ENCODE measurements at regions not wholly inside any gene's neighbourhood (a gene's known extent, or its start where the extent isn't known, plus 50 kb on each side); places are given as distances from the start of the nearest gene placed in this dataset.

DNA sequence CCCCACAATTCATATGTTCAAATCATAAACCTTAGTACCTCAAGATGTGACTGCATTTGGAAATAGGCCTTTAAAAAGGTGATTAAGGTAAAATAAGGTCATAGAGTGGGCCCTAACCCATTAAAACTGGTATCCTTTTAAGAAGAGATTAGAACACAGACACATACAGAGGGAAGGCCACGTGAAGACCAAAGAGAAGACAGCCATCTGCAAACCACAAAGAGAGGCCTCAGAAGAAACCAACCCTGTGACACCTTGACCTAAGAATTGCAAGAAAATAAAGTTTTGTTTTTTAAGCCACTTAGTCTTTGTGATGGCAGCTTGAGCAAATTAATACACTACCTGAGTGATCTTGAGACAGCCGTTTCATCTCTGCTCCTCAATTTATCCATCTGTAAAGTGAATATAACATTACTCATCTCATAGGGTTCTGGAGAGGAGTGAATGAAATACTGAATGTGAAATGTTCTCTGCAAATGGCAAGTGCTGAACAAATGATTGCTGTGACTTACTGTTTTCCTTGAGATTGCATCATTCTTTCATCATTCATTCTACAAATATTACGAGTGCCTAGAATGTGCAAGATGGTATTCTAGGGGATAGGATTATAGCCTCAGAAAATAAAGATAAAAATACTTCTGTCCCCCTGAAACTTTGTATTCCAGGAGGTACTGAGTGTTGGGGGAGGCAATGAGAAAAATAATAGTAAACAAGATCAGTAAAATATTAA lies 222.0 kb upstream of the CDH13 start:
- no peak for DNase-seq

DNA sequence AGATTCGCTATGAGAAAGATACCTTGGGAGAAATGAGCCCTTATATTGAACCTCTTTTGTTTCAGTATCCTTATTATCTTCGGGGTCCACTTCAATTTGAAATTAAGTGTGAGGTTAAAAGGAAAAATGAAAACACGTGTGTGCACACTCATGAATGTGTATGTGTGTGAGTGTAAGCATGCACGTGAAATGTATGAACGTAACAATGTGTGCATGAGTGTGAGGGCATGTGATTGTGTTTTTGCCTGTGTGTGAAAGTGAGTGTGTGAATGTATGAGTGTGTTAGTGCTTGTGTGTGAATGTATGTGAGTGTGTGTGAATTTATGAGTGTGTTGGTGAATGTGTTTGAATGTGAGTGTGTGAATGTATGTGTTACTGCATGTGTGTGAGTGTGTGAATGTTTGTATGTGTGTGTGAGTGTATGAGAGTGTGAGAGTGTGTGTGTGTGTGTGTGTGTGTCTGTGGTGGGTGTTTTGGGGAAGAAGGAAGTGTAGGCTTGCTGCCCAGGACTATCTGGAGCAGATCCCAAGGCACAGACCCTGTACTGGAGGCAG lies 224.0 kb upstream of the CDH13 start:
- no peak for DNase-seq

DNA sequence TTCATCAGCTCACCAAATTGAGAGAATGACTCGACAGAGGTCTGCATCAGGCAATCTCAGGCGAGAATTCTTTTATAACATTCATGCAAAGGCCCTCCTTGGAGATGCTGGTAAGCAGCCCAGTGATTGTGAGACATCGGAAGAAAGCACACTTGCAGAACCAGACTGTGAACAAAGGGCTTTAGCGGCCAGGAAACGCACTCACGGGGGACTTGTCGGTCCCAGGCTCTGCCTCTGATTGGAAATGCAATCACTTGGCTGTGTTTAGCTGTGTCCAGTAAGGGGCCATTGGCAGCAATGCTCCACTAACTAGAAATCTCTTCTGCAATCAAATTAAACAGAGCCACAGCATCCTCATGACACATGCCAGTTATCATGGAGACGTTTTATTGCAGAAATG lies 226.7 kb upstream of the CDH13 start:
- no peak for DNase-seq

DNA sequence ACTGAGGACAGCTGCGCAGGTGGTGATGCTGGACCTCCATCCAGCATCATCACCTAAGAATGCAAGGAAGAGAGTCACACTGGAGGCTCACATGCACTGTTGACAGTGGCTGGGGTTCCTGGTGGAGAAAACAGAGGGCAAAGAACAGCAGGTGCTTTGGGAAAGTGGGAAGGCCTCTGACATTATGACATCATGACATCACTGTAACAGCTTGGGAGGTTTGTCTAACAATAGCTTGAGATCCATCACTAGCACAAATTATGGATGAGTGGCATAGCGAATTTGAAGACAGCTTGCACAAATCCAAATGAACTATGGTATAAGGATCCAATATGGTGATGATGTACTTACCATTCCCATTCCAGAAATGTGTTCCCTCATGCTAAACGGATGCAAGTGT lies 226.5 kb upstream of the MPHOSPH6 start:
- no peak for DNase-seq

DNA sequence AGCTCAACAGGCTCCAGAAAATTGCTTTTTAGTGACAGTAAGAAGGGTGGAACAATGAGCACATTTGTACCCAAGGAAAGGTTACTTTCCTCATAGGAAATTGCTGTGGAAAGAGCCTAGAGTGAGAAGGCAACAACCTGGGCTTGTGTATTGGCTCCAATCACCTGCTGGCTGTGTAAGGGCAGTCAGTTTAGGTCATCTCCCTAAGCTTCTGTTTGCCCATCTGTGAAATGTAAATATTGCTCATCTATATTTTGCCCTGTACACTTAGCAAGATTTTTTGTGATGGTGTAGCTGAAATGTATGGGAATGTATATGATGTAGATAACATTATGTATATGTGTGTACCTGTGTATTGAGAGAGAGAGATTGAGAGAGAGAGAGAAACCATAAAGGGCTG lies 225.2 kb upstream of the MPHOSPH6 start:
- DNase-seq = no peak

DNA sequence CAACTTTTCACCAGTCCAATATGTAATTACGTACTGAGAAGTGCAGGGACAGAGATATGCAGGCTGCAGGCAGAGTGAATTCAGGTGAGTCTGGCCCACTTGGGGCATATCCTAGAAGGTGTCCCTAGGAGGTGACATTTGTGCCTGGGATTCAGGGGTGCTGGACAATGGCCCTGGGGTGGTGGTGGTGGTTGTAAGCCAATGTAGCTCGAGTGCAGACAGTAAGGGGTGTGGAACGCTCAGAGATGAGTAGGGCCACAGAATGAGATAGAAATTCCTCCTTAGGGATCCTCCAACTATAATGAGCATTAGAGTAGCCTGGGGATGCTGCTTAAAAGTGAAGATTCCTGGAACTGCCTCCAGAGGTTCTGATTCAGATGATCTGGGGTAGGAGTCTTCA lies 221.7 kb upstream of the MPHOSPH6 start:
- DNase-seq = no peak

DNA sequence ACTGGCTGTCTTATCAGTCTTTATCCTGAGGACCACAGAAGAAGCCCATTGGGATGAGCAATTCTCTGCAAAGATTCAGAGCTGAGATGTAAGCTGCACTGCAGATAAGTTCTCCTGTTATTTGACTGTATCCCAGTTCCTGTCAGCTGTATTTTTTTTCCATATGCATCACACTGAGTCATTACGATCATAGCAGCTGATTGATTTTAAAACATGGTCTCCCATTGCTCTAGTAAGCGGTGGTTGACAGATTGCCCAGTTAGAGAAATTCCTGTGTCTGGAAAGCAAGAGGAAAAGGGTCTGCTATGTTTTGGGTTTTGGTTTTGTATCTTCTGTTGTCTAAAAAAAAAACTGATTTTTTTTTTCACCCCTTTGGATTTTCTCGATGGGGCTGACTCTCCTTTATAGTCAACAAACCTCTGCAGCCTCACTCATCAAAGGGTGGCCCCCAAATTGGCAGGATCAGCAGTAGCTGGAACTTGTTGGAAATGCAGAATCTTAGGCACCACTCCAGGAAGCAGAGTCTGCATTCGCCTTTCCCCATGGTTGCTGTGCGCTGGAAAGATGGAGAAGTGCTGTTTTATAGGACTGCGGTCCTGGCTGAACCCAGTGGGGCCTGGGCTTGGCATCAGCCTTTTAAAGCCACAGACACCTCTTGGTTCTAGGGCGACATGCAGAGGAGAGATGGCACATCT lies 220.1 kb upstream of the MPHOSPH6 start:
- no peak for DNase-seq

DNA sequence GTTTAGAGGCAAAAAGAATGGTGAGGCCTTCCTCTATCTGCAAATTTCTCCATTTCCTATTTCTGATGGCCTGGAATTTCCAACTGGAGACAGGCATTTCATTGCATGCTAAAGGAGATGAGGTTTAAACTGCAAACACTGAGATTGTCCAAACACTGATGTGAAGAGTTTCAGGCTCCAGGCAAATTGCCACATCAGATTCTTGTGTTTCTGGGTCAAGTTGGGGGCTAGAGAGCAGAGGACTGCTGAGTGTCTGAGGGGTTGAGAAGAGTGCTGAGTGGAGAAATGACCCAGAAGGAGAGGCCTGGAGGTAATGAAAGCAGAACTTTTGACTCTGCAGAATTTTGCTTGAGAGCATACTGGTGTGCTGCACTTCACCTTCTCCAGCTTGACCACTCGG lies 216.7 kb upstream of the MPHOSPH6 start:
- DNase-seq = no peak

DNA sequence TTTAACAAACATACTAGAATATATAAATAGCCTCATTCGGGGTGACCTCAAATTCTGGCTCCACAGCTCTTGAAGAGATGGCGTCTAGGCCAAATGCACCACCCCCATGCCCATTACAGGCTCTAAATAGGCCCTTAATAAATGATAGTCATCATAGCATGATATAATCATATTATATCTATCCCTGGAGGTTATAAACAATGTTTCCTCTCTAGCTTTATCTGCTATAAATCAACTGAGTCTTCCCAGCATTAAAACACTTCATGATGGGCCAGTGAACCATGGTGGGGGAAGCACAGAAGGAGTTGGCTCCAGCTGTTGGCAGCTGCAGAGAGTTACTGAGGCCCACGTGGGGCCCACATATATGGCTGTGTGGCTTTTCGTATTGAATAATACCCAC lies 214.9 kb upstream of the MPHOSPH6 start:
- no peak for DNase-seq

DNA sequence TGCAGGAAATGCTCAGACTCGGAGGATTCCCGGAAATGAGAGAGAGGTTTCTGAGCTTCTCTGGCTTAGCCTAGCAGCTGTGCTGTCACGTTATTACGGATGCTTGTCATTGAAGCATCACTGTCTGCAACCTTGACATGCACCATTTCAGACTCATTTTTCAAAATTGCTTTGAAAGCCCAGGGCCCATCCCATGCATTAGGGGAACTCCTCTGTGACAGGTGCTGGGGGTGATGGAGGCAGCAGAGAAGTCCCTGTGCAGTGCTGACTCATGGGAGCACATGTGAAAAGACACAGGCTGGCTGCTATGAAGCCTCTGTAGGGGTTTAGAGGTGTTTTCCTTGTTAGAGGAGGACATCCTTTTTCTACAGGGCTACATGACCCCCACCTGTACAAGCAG lies 214.0 kb upstream of the MPHOSPH6 start:
- no peak for DNase-seq

DNA sequence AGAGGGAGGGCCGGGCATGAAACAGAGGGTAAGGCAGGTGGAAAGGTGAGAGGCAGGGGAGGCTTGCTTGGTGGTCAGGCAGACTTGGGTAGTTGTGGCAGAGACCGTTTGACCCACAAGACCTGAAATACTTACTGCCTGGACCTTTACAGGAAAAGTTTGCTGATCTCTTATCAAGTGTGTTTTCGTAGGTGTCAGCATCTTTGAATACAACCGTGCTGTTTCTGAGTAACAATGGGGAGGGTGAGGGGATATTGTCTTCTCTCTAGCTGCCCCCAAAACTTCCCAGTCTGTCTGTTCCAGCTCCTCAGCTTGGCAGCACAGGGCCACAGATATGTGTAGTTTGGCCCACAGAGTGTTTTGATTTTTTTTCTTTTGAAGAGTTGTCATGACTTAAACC lies 212.5 kb upstream of the MPHOSPH6 start:
- DNase-seq = no peak

DNA sequence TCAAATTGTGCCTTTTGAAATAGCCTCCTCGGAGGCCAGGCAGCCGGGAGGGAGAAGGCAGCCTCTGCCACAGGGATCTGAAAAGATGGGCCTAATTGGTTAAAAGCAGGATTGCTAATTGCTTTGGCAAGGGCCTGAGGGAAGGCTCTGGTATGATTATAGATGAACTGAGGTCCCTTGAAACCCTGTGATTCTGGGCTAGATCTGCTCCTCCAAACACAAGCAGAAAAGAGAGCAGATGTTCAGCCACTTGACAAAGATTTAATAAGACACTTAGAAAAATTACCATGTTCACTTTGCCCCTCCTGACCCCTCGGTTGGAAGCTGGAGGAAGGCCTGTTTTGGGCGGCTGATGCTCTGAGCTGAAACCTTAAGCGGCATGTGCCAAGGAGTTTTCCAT lies 209.5 kb upstream of the MPHOSPH6 start:
- DNase-seq = no peak

DNA sequence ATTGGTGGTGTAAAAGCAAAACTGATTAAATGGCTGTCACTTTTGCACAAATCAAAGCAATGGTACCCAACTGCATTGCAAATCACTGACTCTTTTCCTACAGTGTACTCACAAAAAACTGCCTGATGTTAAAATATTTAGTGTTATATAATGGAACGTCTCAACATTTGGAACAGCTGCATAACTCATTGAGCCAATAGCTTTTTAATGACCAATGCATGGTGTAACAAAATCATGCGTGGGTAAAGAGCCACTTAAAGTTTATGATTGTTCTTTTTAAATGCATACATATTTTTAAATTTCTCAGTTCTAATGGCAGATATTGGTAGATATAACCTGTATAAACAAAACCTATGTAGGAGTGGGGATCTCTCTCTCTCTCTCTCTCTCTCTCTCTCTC lies 204.0 kb upstream of the MPHOSPH6 start:
- DNase-seq = no peak

DNA sequence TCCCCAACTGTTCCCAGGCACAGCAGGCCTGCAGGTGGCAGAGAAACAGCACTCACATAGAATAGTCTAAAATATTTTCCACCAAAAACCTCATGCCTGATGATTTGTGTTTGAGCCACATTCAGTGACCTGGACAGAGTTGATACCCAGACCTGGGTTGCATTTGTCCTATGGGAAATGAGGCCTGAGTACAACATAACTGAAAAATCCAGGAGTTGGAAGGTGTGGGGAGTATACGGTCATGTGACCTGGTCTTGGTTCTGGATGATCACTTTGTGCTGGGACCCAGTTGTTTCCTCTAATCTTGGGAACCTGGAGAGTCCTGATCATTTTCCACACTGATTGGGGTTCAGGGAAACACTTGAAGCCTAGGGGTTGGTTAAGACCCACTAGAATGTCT lies 200.3 kb upstream of the MPHOSPH6 start:
- DNase-seq = no peak

DNA sequence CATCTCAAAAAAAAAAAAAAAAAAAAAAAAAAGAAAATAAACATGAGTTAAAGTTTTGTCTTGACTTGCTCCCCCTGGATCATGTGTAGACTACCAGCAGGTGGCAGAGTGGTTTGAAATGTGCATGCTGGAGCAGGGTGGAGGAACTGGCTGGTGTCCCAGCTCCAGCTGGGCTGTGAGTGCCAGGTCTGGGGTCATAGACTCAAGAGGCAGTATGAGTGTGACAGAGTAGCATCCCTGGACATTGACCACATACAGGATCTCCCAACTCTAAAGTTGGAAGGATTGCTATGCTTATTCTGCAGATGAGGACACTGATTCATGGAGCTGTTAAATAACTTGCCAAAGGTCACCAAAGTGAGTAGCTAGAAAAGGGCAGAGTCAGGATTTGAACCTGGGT lies 198.0 kb upstream of the MPHOSPH6 start:
- DNase-seq = no peak

DNA sequence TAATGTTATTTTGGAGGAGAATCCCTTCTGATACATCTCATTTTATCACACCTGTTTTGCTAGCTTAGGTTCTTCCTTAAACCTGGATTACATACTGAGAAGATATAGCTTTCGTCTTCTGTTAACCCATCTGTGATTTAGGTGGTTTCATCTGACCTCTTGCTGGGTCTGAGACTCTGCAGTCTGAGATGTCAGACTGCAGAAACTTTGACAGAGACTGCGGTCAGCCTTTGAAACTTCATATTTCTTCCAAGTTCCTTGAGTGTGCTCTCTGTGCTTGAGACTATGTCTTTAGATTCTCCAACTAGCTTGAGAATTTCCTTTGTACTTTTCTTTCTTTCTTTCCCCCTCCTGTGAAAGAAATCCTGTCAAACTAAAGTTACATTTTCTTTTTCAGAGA lies 196.4 kb upstream of the MPHOSPH6 start:
- no peak for DNase-seq

DNA sequence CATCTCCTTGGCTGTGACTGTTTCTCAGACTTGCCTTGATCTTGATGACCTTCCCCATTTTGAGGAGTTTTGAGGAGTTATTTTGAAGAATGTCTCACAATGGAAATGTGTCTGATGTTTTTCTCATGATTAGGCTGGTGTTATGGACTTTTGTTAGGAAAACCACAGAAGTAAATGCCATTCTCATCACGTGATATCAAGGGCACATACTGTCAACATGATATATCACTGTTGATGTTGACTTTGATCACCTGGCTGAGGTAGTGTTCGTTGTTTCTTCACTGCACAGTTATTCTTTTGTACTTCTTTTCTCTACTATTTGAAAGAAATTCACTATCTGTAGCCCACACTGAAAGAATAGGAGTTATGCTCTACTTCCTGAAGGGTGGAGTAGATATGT lies 194.7 kb upstream of the MPHOSPH6 start:
- no peak for DNase-seq

DNA sequence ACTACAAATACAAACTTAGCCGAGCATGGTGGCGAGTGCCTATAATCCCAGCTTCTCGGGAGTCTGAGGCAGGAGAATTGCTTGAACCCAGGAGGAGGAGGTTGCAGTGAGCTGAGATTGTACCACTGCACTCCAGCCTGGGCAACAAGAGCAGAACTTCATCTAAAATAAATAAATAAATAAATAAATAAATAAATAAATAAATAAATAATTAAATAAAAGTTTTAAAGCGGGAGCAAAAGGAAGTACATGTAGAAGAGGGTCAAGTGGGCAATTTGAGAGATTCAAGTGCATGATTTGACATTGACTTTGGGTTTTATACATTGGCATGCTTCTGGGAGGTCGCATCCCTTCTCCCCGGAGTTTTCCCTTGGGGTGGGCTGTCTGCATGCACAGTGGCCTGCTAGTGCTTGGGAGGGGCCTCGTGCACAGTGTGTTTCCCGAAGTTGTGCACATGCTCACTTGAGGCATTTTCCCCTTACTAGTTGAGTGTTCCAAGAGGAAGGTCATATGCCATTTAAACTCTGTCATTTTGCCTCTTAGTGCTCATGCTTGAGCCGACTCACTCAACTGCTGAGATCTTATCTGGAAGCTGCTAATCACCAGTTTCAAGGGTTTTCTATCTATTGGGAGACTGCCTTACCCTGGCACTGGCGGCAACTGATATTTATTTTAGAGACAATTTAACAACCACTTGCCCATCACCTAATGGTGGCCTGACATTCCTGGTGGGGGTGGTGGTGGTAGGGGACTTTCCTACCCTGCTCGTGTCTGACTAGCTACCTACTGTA lies 193.2 kb upstream of the MPHOSPH6 start:
- no peak for DNase-seq

DNA sequence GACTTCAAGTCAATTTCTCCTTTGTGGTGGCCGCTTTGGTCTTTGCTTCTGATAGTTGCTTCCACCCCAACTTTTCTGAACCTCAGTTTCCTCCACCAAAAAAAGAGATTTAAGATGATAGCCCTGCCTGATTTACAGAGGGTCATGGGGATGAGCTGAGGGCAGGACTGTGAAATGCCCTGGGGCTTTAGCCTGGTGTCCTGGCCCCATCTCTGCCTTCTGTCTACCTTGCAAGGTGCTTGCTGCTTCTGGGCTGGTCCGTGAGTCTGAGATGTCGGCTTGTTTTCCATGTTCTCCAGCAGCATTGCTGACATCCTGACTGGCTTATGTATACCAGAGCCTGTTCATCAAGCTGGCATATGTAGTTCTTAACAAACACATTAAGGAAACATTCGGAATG lies 191.9 kb upstream of the MPHOSPH6 start:
- no peak for DNase-seq

DNA sequence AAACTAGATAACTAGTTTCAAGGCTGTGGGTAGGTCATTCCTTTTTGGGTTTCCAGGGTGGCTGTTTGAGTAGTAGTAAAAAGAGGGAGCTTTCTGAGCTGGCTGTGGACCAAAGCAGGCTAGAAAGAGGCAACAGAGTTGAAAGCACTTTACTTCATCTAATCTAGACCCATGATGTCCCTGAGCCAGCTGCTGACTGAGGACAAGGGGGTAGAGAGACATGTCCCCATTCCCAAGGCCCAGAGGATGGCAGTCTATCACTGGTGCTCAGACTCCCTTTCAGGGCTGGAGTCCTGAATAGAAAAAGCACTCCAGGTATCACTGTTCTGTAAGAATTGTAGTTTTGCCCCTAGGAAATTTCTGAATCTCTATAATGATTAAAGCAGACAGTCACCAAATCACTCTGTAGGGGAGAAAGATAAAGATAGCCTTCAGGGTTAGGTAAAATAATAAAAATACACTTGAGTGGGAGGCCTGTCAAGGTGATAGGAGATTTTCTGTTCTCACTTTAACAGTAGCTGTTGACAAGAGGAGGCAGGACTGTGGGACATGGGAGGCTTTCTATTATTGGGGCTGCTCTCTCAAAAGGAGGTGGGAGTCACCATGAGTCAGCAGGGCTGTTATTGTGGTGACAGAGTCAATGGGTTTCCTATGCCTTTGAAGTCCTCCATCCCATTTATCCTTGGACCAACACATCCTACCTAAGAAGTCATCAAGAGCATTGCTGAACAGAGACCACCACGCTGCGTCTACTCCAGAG lies 190.2 kb upstream of the MPHOSPH6 start:
- DNase-seq = no peak

DNA sequence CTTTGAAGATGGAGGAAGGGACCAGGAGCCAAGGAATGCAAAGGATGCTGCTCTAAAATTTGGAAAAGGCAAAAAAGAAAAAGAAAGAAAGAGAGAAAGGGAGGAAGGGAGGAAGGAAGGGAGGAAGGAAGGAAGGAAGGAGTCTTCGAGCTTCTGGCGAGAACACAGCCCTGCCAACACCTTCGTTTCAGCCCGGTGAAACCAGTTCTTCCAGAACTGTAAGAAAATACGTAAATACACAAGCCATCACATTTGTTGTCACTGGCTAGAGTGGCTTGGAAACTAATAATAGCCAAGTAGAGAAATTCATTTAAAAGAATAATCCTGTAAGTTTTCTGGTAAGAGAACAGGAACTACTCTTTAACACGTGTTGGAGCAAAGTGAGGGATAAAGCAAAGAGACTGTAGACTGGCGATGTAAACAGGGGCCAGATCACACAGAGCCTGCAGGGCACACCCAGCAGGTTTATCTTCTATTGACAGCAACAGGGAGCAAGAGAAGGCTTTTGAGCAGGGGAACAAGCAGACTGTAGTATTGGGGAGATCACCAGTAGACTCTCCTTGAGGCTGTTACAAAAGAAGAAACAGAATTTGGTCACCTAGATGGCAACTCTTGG lies 188.7 kb upstream of the MPHOSPH6 start:
- DNase-seq = no peak

DNA sequence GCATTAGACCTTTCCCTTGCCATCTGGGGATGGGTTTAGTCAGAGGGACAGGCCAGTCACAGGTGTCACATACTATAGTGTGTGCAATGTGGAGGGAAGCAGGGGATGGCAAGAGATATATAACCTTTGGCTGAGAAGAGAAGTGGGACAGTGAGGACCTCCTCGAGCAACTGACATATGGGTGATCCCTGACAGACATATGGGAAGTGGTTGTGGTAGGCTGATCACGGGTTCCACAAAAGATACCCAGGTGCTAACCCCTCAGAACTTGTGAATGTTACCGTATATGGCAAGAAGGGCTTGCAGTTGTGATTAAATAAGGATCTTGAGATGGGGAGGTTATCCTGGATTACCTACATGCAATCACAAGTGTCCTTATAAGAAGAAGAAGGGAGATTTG lies 188.1 kb upstream of the MPHOSPH6 start:
- no peak for DNase-seq

DNA sequence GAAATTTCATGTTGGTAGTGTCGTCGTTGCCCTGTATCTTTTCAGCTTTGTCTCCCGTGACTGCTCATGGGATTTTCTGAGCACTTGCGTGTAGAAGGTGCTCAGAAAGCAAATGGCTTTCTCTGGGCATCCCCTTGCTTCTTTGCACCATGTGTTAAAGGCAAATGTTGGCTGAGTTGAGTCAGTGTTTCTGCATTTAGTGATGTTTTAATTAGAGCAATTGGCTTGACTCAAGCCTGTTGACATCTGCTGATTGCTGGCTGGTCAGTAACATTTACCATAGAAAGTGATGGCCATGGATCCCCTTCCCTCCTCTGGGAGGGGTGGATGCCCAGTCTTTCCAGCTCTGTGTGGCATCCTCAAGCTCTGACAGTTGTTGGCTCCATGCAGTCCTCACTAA lies 187.2 kb upstream of the MPHOSPH6 start:
- DNase-seq = no peak

Data from activated CD4-positive, alpha-beta T cell treated with anti-CD3 and anti-CD28 coated beads for 1 hour (primary cell).